Mesothelial cell of epicardium (in vitro differentiated cells): ENCODE measurements at regions not wholly inside any gene's neighbourhood (a gene's known extent, or its start where the extent isn't known, plus 50 kb on each side); places are given as distances from the start of the nearest gene placed in this dataset.

ENCODE experiments used
- DNase-seq, 2 experiments: peaks; one replicate each; pipeline ENCODE4 v3.0.0; 2021; ENCODE audit warnings: low spot score in 2 of 2; ENCODE audit not compliant: unreplicated experiment in 2 of 2
- H3K27ac Mint-ChIP-seq: 2 replicates; pipeline ENCODE4 v1.8.0; 2021; ENCODE audit warnings: mixed read lengths
- H3K27me3 Mint-ChIP-seq: 2 replicates; pipeline ENCODE4 v1.8.0; 2021; ENCODE audit warnings: low read depth, mixed read lengths
- H3K36me3 Mint-ChIP-seq: 2 replicates; pipeline ENCODE4 v1.8.0; 2021; ENCODE audit warnings: mixed read lengths
- H3K4me1 Mint-ChIP-seq: 2 replicates; pipeline ENCODE4 v1.8.0; 2021; ENCODE audit warnings: mixed read lengths
- H3K4me3 Mint-ChIP-seq: 2 replicates; pipeline ENCODE4 v1.8.0; 2021; ENCODE audit warnings: mild to moderate bottlenecking, moderate library complexity, mixed read lengths
- H3K9me3 Mint-ChIP-seq: 2 replicates; pipeline ENCODE4 v1.8.0; 2021; ENCODE audit warnings: mixed read lengths
- TF ChIP-seq, protein P1 (sequence below): fragments of 200-600 bp; sonication (generic); IDR thresholded peaks from one replicate; pipeline ENCODE4 v1.5.0; 2021; ENCODE audit warnings: antibody characterized with exemption; ENCODE audit not compliant: unreplicated experiment

GRCh38 chrX:20472620-20473258 lies 206.0 kb upstream of the RPS6KA3 start:
- no peaks in the 10 kb centered on the region for H3K36me3 Mint-ChIP-seq
- H3K27me3 Mint-ChIP-seq, result no peaks in the 10 kb centered on the region
- TF ChIP-seq, protein P1, sequence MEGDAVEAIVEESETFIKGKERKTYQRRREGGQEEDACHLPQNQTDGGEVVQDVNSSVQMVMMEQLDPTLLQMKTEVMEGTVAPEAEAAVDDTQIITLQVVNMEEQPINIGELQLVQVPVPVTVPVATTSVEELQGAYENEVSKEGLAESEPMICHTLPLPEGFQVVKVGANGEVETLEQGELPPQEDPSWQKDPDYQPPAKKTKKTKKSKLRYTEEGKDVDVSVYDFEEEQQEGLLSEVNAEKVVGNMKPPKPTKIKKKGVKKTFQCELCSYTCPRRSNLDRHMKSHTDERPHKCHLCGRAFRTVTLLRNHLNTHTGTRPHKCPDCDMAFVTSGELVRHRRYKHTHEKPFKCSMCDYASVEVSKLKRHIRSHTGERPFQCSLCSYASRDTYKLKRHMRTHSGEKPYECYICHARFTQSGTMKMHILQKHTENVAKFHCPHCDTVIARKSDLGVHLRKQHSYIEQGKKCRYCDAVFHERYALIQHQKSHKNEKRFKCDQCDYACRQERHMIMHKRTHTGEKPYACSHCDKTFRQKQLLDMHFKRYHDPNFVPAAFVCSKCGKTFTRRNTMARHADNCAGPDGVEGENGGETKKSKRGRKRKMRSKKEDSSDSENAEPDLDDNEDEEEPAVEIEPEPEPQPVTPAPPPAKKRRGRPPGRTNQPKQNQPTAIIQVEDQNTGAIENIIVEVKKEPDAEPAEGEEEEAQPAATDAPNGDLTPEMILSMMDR, result no peak
- H3K27ac Mint-ChIP-seq, result no peak overlapping the region
- no peak for DNase-seq
- H3K9me3 Mint-ChIP-seq, result peaks cover 18% of the 10 kb centered on the region
- H3K4me1 Mint-ChIP-seq, result peaks cover 7% of the 10 kb centered on the region
- no peak overlapping the region for H3K4me3 Mint-ChIP-seq

GRCh38 chrX:20472148-20472547 lies 205.4 kb upstream of the RPS6KA3 start:
- peaks cover 7% of the 10 kb centered on the region for H3K4me1 Mint-ChIP-seq
- H3K4me3 Mint-ChIP-seq, result no peak overlapping the region
- TF ChIP-seq, protein P1, result no peak
- no peaks in the 10 kb centered on the region for H3K27me3 Mint-ChIP-seq
- DNase-seq, result no peak
- H3K36me3 Mint-ChIP-seq, result no peaks in the 10 kb centered on the region
- H3K9me3 Mint-ChIP-seq, result peaks cover 23% of the 10 kb centered on the region
- no peak overlapping the region for H3K27ac Mint-ChIP-seq

- TF ChIP-seq, protein P1, result no peak
- no peaks in the 10 kb centered on the region for H3K27me3 Mint-ChIP-seq
- no peak overlapping the region for H3K27ac Mint-ChIP-seq
- peaks cover 23% of the 10 kb centered on the region for H3K9me3 Mint-ChIP-seq
- DNase-seq, result no peak
- peaks cover 7% of the 10 kb centered on the region for H3K4me1 Mint-ChIP-seq
- no peaks in the 10 kb centered on the region for H3K36me3 Mint-ChIP-seq
- H3K4me3 Mint-ChIP-seq, result no peak overlapping the region
Observed at GRCh38 chrX:20471483-20471882, 204.8 kb upstream of the RPS6KA3 start.

DNA sequence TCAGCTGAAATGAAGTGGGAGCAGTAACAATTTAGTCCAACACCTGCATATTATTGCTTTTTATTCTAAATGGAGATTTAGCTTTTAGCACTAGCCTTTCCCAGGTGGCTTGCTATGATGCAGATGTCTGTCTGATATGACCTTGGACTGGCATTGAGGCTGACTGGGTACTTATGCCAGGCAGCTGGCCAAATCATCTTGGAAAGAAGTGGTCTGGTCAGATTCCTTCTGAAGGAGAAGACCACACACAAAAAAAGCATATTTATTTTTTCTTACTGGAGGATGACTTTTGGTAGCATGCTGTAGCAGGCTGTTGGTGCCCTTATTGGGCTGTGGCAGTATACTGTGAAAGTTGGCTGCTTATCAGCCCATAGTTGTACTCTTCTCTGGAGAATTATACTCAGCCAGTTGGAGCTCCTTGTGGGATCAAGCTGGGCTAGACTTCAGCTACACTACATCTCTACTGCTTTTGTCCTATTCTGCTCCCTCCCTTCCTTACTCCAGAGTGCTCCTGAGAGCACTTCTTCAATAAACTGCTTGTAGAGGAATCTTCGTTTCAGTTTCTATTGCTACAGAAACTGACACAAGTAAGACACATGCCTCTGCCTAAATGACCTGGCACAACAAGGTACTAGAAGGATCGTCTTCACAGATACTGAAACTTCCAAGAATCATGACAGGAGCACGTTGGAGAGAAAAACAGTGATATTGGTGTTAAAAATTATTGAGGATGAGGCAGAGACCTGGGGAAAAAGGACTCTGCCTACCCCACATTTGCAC lies 196.8 kb upstream of the RPS6KA3 start:
- H3K4me3 Mint-ChIP-seq, result no peak overlapping the region
- H3K9me3 Mint-ChIP-seq, result peaks cover 38% of the 10 kb centered on the region
- no peaks in the 10 kb centered on the region for H3K27me3 Mint-ChIP-seq
- no peak for DNase-seq
- TF ChIP-seq, protein P1, result no peak
- H3K27ac Mint-ChIP-seq, result no peak overlapping the region
- H3K4me1 Mint-ChIP-seq, result peaks cover 2% of the 10 kb centered on the region
- H3K36me3 Mint-ChIP-seq, result no peaks in the 10 kb centered on the region

DNA sequence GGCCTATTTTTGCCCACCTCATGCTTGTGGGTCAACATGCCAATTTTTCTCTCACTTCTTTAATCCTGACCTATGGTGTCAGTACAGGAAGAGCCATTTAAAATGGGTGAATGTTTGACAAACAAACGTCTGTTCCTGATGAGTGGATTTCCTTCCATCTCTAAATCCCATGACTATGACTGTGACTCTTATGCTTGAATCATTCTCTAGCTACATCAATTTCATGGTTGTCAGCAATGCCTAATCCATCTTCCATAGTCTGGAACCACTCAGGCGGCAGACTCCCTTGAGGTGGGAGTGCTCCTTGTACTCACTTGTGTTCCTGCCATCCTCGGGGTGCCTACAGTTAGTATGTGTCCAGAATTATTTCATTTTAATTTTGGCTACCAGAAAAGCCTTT lies 194.9 kb upstream of the RPS6KA3 start:
- Mint-ChIP-seq H3K9me3 (peaks cover 42% of the 10 kb centered on the region), H3K36me3 (no peaks in the 10 kb centered on the region), H3K27ac (no peak overlapping the region)

More for the DNA sequence above, 194.9 kb upstream of the RPS6KA3 start:
- DNase-seq, result no peak
- no peaks in the 10 kb centered on the region for H3K4me1 Mint-ChIP-seq
- no peaks in the 10 kb centered on the region for H3K27me3 Mint-ChIP-seq
- TF ChIP-seq, protein P1, result no peak
- H3K4me3 Mint-ChIP-seq, result no peak overlapping the region
